Activated T-cell treated with anti-CD3 and anti-CD28 coated beads, Interleukin-2, amount 50 U/mL, for 72 hours (primary cell): ENCODE measurements at regions not wholly inside any gene's neighbourhood (a gene's known extent, or its start where the extent isn't known, plus 50 kb on each side); places are given as distances from the start of the nearest gene placed in this dataset.
"Not testable (repeated sequence)": the region's sequence is repeated elsewhere in the genome, so short reads cannot be mapped to it uniquely, and the experiment has no call there.

ENCODE experiments used
- ATAC-seq, 2 donors: fragments of 150-1000 bp; cut with Tn5 transposase; replicated peaks in 1 of 2; 2 replicates each; pipeline ENCODE4 v1.10.0; 2021; ENCODE audit warnings: moderate library complexity in 2 of 2, mild to moderate bottlenecking in 1 of 2
- DNase-seq, 2 donors: peaks; one replicate each; pipeline ENCODE4 v3.0.0; 2021 to 2022; ENCODE audit warnings: mixed read lengths in 1 of 2
- H3K27ac Mint-ChIP-seq: one replicate; pipeline ENCODE4 v1.8.0; 2022; ENCODE audit warnings: mild to moderate bottlenecking, moderate library complexity, mixed read lengths
- H3K27me3 Mint-ChIP-seq: one replicate; pipeline ENCODE4 v1.8.0; 2022; ENCODE audit warnings: low read depth, mixed read lengths
- H3K36me3 Mint-ChIP-seq, 2 donors: one replicate each; pipeline ENCODE4 v1.8.0; 2022; ENCODE audit warnings: mixed read lengths in 2 of 2, mild to moderate bottlenecking in 1 of 2; ENCODE audit not compliant: insufficient read depth in 2 of 2
- H3K4me1 Mint-ChIP-seq: one replicate; pipeline ENCODE4 v1.8.0; 2022; ENCODE audit warnings: low read depth, mixed read lengths
- H3K4me3 Mint-ChIP-seq, 2 donors: one replicate each; pipeline ENCODE4 v1.8.0; 2022; ENCODE audit warnings: mild to moderate bottlenecking in 2 of 2, mixed read lengths in 2 of 2, moderate library complexity in 2 of 2
- H3K9me3 Mint-ChIP-seq, 2 donors: one replicate each; pipeline ENCODE4 v1.8.0; 2022; ENCODE audit warnings: mixed read lengths in 2 of 2

- not testable (repeated sequence) for ATAC-seq, H3K9me3 Mint-ChIP-seq, DNase-seq, H3K27ac Mint-ChIP-seq, H3K4me3 Mint-ChIP-seq, H3K36me3 Mint-ChIP-seq, H3K4me1 Mint-ChIP-seq, H3K27me3 Mint-ChIP-seq
Measured at GRCh38 chr2:183478941-183479595, 354.8 kb downstream of the NUP35 start.

GRCh38 chr2:183487326-183487725 is 363.1 kb downstream of the NUP35 start:
- DNase-seq (no peak), ATAC-seq (no peak)
- no peaks in the 10 kb centered on the region for H3K27me3 Mint-ChIP-seq
- H3K27ac Mint-ChIP-seq, result no peak overlapping the region
- peaks cover under 1 to 3% of the 10 kb centered on the region in 2 donors for H3K9me3 Mint-ChIP-seq
- no peaks in the 10 kb centered on the region for H3K36me3 Mint-ChIP-seq
- H3K4me1 Mint-ChIP-seq, result no peaks in the 10 kb centered on the region
- H3K4me3 Mint-ChIP-seq, result no peak overlapping the region

- Mint-ChIP-seq H3K4me1 (no peaks in the 10 kb centered on the region), H3K27me3 (no peaks in the 10 kb centered on the region), H3K9me3 (peaks cover 3 to 5% of the 10 kb centered on the region in 2 donors), H3K36me3 (no peaks in the 10 kb centered on the region), H3K27ac (no peak overlapping the region), H3K4me3 (no peak overlapping the region)
- ATAC-seq, result no peak
- no peak for DNase-seq
Measured at GRCh38 chr2:183488421-183488820, 364.2 kb downstream of the NUP35 start.

DNA sequence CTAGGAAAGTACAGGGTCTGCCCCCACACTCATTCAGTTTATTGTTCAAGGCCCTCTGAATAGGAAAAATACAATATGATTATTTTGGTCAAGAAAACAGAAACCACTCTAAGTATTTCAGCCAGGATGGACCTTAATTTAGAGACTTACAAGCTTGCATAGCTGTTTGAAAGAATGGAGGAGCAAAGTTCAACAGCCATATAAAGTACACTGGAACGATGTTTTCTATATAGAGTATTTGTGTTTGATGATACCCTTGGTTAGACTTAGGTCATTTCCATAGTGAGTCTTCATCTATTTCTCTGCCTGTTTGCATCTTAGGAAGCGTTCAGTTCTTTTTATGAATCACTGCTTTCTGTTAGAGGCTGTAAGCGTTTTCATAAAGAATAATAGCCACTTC is 366.2 kb downstream of the NUP35 start:
- no peaks in the 10 kb centered on the region for H3K36me3 Mint-ChIP-seq
- H3K4me3 Mint-ChIP-seq, result no peak overlapping the region
- peaks cover 2 to 5% of the 10 kb centered on the region in 2 donors for H3K9me3 Mint-ChIP-seq
- no peaks in the 10 kb centered on the region for H3K4me1 Mint-ChIP-seq
- no peaks in the 10 kb centered on the region for H3K27me3 Mint-ChIP-seq
- ATAC-seq, result no peak
- no peak overlapping the region for H3K27ac Mint-ChIP-seq
- DNase-seq, result no peak

DNA sequence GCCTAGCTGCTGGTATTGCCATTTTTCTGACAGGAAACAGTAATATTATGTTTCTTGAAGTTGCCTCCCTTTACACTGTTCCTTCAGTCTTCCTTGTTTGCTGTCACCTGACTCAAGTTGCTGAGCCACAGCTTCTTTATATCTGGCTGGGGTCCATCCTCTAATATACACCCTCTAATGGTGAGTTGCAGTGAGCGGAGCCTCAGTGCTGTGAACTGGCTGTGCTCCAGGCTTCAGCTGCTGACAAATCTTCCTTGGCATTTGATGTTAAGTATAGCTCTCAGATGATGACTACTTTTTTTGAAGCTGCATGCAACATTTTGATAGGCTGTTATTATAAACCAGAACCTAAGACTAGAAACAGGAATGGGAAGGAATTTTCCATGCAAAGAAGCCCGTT is 366.7 kb downstream of the NUP35 start:
- H3K9me3 Mint-ChIP-seq, result peaks cover 2 to 5% of the 10 kb centered on the region in 2 donors
- no peaks in the 10 kb centered on the region for H3K36me3 Mint-ChIP-seq
- H3K27ac Mint-ChIP-seq, result no peak overlapping the region
- ATAC-seq (no peak), DNase-seq (no peak)
- no peak overlapping the region for H3K4me3 Mint-ChIP-seq
- H3K27me3 Mint-ChIP-seq, result no peaks in the 10 kb centered on the region
- no peaks in the 10 kb centered on the region for H3K4me1 Mint-ChIP-seq

- Mint-ChIP-seq H3K9me3 (peaks cover 2 to 5% of the 10 kb centered on the region in 2 donors), H3K4me1 (no peaks in the 10 kb centered on the region), H3K27ac (no peak overlapping the region), H3K36me3 (no peaks in the 10 kb centered on the region), H3K4me3 (no peak overlapping the region), H3K27me3 (no peaks in the 10 kb centered on the region)
- DNase-seq, result no peak
- ATAC-seq, result no peak
Measured at GRCh38 chr2:183493040-183493439, 368.8 kb downstream of the NUP35 start.

- no peak for ATAC-seq
- Mint-ChIP-seq H3K27ac (no peak overlapping the region), H3K4me1 (no peaks in the 10 kb centered on the region), H3K36me3 (no peaks in the 10 kb centered on the region), H3K27me3 (no peaks in the 10 kb centered on the region), H3K9me3 (peaks cover 2 to 5% of the 10 kb centered on the region in 2 donors), H3K4me3 (no peak overlapping the region)
- DNase-seq, result no peak
Measured at GRCh38 chr2:183495079-183495478, 370.8 kb downstream of the NUP35 start.

DNA sequence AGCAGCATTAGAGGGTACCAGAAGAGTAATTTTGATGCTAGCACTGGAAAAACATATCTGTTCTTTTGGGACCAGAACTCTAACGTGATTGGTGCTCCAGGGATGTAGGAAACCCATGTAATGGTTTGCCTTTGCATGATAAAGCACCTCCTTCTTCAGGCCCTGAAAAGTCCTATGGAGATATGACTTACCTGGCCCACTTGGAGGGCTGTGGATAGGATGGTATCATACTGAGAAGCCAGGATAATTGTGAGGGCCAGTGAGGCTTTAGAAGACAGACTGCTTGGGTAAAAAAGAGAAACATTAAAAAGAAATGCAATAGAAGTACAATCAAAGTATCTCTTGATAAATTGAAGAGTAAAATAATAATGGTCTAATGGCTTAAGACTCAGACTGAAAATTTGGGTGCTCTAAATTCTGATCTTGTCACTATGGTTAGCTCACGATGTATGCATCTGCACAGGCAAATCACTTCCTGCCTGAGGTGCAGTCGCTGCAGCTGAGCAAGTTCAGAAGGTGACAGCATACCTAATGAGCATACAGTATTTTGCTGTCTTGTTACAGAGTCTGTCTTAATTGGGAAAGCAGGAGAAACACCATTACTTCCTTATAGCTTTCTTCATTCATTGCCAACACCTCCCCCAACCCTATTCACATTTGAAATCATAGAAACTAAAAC is 371.5 kb downstream of the NUP35 start:
- no peak for ATAC-seq
- no peaks in the 10 kb centered on the region for H3K4me1 Mint-ChIP-seq
- H3K27ac Mint-ChIP-seq, result no peak overlapping the region
- H3K36me3 Mint-ChIP-seq, result no peaks in the 10 kb centered on the region
- no peaks in the 10 kb centered on the region for H3K27me3 Mint-ChIP-seq
- H3K9me3 Mint-ChIP-seq, result peaks cover 2 to 7% of the 10 kb centered on the region in 2 donors
- no peak overlapping the region for H3K4me3 Mint-ChIP-seq
- DNase-seq, result no peak

DNA sequence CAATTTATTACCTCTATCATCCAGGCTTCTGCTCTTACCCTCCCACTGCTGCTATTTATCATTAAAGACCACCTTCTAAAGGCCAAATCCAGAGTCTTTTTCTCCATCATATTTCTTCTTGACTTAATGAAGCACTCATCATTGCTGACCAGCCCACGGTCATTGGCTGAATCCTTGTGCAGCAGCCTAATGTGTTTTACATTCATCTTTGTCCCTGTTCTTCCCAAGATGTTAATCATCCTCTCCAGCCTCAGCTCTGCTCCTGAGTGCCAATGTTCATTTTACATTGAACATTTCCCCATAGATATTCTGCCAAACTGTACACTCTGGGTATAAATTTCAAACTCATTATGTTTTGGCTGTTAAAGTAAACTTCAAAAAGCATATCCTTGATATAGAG is 373.6 kb downstream of the NUP35 start:
- DNase-seq (no peak), ATAC-seq (no peak)
- Mint-ChIP-seq H3K27me3 (no peaks in the 10 kb centered on the region), H3K36me3 (no peaks in the 10 kb centered on the region), H3K9me3 (peaks cover 5 to 8% of the 10 kb centered on the region in 2 donors), H3K27ac (no peak overlapping the region), H3K4me1 (no peaks in the 10 kb centered on the region), H3K4me3 (no peak overlapping the region)

GRCh38 chr2:183505911-183506310 is 381.7 kb downstream of the NUP35 start:
- ATAC-seq (no peak), DNase-seq (no peak)
- Mint-ChIP-seq H3K4me1 (no peaks in the 10 kb centered on the region), H3K27me3 (no peaks in the 10 kb centered on the region), H3K4me3 (no peak overlapping the region), H3K9me3 (peaks cover 12 to 15% of the 10 kb centered on the region in 2 donors), H3K27ac (no peak overlapping the region), H3K36me3 (peaks cover 1% of the 10 kb centered on the region in 2 donors)

GRCh38 chr2:183511154-183511553 is 386.9 kb downstream of the NUP35 start:
- Mint-ChIP-seq H3K27ac (no peak overlapping the region), H3K9me3 (peaks cover 5 to 7% of the 10 kb centered on the region in 2 donors), H3K36me3 (peaks cover 0 to 1% of the 10 kb centered on the region in 2 donors), H3K4me1 (no peaks in the 10 kb centered on the region), H3K27me3 (no peaks in the 10 kb centered on the region), H3K4me3 (no peak overlapping the region)
- ATAC-seq, result no peak
- DNase-seq, result no peak

- no peaks in the 10 kb centered on the region for H3K36me3 Mint-ChIP-seq
Measured at GRCh38 chr2:183519371-183520056, 395.3 kb downstream of the NUP35 start.

DNA sequence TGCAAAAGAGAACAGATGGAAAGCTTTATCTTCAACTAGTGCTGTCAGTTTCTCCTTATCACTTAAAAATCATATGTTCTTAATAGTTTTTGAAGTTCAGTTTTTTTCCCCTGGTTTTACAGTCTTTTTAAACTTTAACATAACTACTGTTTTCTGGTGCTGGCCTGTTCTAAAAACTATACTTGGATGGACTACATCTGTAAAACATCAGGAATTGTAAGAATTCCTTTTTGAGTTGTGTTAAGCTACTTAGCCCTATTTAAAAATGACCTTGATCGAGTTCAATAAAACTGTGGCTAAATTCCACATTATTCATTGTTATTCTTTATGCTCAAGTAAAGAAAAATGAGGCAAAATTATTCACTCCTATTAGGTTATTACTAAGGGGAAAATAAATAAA is 397.7 kb downstream of the NUP35 start:
- DNase-seq (no peak), ATAC-seq (no peak)
- Mint-ChIP-seq H3K9me3 (peaks cover 5 to 8% of the 10 kb centered on the region in 2 donors), H3K4me1 (no peaks in the 10 kb centered on the region), H3K27ac (no peak overlapping the region), H3K27me3 (no peaks in the 10 kb centered on the region), H3K4me3 (no peak overlapping the region), H3K36me3 (no peaks in the 10 kb centered on the region)

More at GRCh38 chr2:183519371-183520056, 395.3 kb downstream of the NUP35 start:
- Mint-ChIP-seq H3K4me1 (no peaks in the 10 kb centered on the region), H3K9me3 (peaks cover 5 to 8% of the 10 kb centered on the region in 2 donors), H3K27me3 (no peaks in the 10 kb centered on the region), H3K4me3 (no peak overlapping the region), H3K27ac (no peak overlapping the region)
- ATAC-seq (no peak), DNase-seq (no peak)
